ENCODE measurements at regions not wholly inside any gene's neighbourhood (a gene's known extent, or its start where the extent isn't known, plus 50 kb on each side); places are given as distances from the start of the nearest gene placed in this dataset.

- no peak for TF ChIP-seq CTCF (IDR thresholded peaks at IDR 0.05)
- no peak for TF ChIP-seq POLR2A (IDR thresholded peaks at IDR 0.05)
These were observed 1690.4 kb upstream of the SLC39A10 start for GRCh38 chr2:193966590-193966989.
